ENCODE measurements at regions not wholly inside any gene's neighbourhood (a gene's known extent, or its start where the extent isn't known, plus 50 kb on each side); places are given as distances from the start of the nearest gene placed in this dataset.

GRCh38 chrX:138765051-138765450, 53.5 kb upstream of the FGF13 start:
- no peak for TF ChIP-seq EZH2 (IDR thresholded peaks at IDR 0.05; ENCODE audit: borderline replicate concordance, insufficient read depth, low read depth, low read length, poor library complexity, severe bottlenecking)
- TF ChIP-seq CTCF (IDR thresholded peaks at IDR 0.05), result no peak
- intact Hi-C loops (cut with micrococcal nuclease), result no loop called here
- Mint-ChIP-seq H3K27me3 (no peaks in the 10 kb centered on the region), H3K4me3 (no peak overlapping the region), H3K9me3 (ENCODE audit: insufficient read depth) (no peaks in the 10 kb centered on the region), H3K4me1 (no peaks in the 10 kb centered on the region), H3K27ac (no peak overlapping the region)
- Histone ChIP-seq H3K4me3 (ENCODE audit: control extremely low read depth in 1 of 5, extremely low read depth in 1 of 5, insufficient read depth in 1 of 5, low read depth in 2 of 5, low read length in 4 of 5) (no peak overlapping the region), H2AFZ (ENCODE audit: insufficient read depth, low read depth, low read length, poor library complexity, severe bottlenecking) (no peak overlapping the region), H3K27me3 (replicated peaks in 1 of 4; ENCODE audit: control extremely low read depth in 1 of 4, control insufficient read depth in 3 of 4, insufficient read depth in 4 of 4, low read length in 3 of 4) (no peaks in the 10 kb centered on the region), H3K79me2 (ENCODE audit: control insufficient read depth, insufficient read depth, low read length) (no peaks in the 10 kb centered on the region), H3K4me1 (ENCODE audit: control insufficient read depth in 2 of 2, insufficient read depth in 2 of 2, low read length in 2 of 2) (no peaks in the 10 kb centered on the region), H3K27ac (ENCODE audit: low read length in 2 of 2) (no peak overlapping the region), H3K9ac (ENCODE audit: low read length) (no peak overlapping the region), H3K36me3 (replicated peaks in 1 of 2; ENCODE audit: control extremely low read depth in 1 of 2, control insufficient read depth in 1 of 2, extremely low read depth in 1 of 2, insufficient read depth in 2 of 2, low read length in 1 of 2) (no peaks in the 10 kb centered on the region), H3K9me3 (ENCODE audit: control extremely low read depth in 1 of 3, control insufficient read depth in 2 of 3, insufficient read depth in 1 of 3, low read length in 2 of 3) (no peaks in the 10 kb centered on the region), H4K20me1 (ENCODE audit: control insufficient read depth, insufficient read depth, low read length, poor library complexity, severe bottlenecking) (no peaks in the 10 kb centered on the region), H3K4me2 (replicated peaks; ENCODE audit: low read depth, low read length, poor library complexity, severe bottlenecking) (no peak overlapping the region)
- ATAC-seq (ENCODE audit: low read depth) (no peak), DNase-seq (no peak)
- ChIA-PET POLR2A (no interaction called here), CTCF (no interaction called here)
- WGBS (ENCODE audit: insufficient coverage), result no CpG with 5 or more reads among the region's 1 CpG

GRCh38 chrX:138763761-138764160, 52.2 kb upstream of the FGF13 start:
- H3K27me3 ChIP-seq (replicated peaks in 1 of 4; ENCODE audit: control extremely low read depth in 1 of 4, control insufficient read depth in 3 of 4, insufficient read depth in 4 of 4, low read length in 3 of 4), result no peaks in the 10 kb centered on the region
- POLR2A ChIA-PET, result no interaction called here

More at GRCh38 chrX:138763761-138764160, 52.2 kb upstream of the FGF13 start:
- Mint-ChIP-seq H3K4me3 (no peak overlapping the region), H3K9me3 (ENCODE audit: insufficient read depth) (no peaks in the 10 kb centered on the region), H3K4me1 (no peaks in the 10 kb centered on the region), H3K27ac (no peak overlapping the region), H3K27me3 (no peaks in the 10 kb centered on the region)
- H4K20me1 ChIP-seq (ENCODE audit: control insufficient read depth, insufficient read depth, low read length, poor library complexity, severe bottlenecking), result no peaks in the 10 kb centered on the region
- no peak overlapping the region for H2AFZ ChIP-seq (ENCODE audit: insufficient read depth, low read depth, low read length, poor library complexity, severe bottlenecking)
- no peak overlapping the region for H3K9ac ChIP-seq (ENCODE audit: low read length)
- no CpG with 5 or more reads among the region's 3 CpGs for WGBS (ENCODE audit: insufficient coverage)
- ATAC-seq (ENCODE audit: low read depth), result no peak
- intact Hi-C loops (cut with micrococcal nuclease), result no loop called here
- H3K36me3 ChIP-seq (replicated peaks in 1 of 2; ENCODE audit: control extremely low read depth in 1 of 2, control insufficient read depth in 1 of 2, extremely low read depth in 1 of 2, insufficient read depth in 2 of 2, low read length in 1 of 2), result no peaks in the 10 kb centered on the region
- no peak overlapping the region for H3K4me2 ChIP-seq (replicated peaks; ENCODE audit: low read depth, low read length, poor library complexity, severe bottlenecking)
- H3K4me1 ChIP-seq (ENCODE audit: control insufficient read depth in 2 of 2, insufficient read depth in 2 of 2, low read length in 2 of 2), result no peaks in the 10 kb centered on the region
- no peak for DNase-seq
- H3K9me3 ChIP-seq (ENCODE audit: control extremely low read depth in 1 of 3, control insufficient read depth in 2 of 3, insufficient read depth in 1 of 3, low read length in 2 of 3), result no peaks in the 10 kb centered on the region
- no peak overlapping the region for H3K4me3 ChIP-seq (ENCODE audit: control extremely low read depth in 1 of 5, extremely low read depth in 1 of 5, insufficient read depth in 1 of 5, low read depth in 2 of 5, low read length in 4 of 5)
- no peak for TF ChIP-seq EZH2 (IDR thresholded peaks at IDR 0.05; ENCODE audit: borderline replicate concordance, insufficient read depth, low read depth, low read length, poor library complexity, severe bottlenecking)
- no peak for TF ChIP-seq CTCF (IDR thresholded peaks at IDR 0.05)
- H3K79me2 ChIP-seq (ENCODE audit: control insufficient read depth, insufficient read depth, low read length), result no peaks in the 10 kb centered on the region
- CTCF ChIA-PET, result no interaction called here
- no peak overlapping the region for H3K27ac ChIP-seq (ENCODE audit: low read length in 2 of 2)
